Endothelial cell of umbilical vein (primary cell): ENCODE measurements at regions not wholly inside any gene's neighbourhood (a gene's known extent, or its start where the extent isn't known, plus 50 kb on each side); places are given as distances from the start of the nearest gene placed in this dataset.

Experiments used
- EZH2 ChIP-seq: IDR thresholded peaks from 2 replicates; pipeline ENCODE4 v1.6.1; 2012; ENCODE audit warnings: borderline replicate concordance, low read depth, mild to moderate bottlenecking, moderate library complexity, low read length, inconsistent platforms; ENCODE audit not compliant: severe bottlenecking
- FOS ChIP-seq: IDR thresholded peaks from 2 replicates; pipeline ENCODE4 v1.6.1; 2011; ENCODE audit warnings: mild to moderate bottlenecking, low read length, moderate library complexity, borderline replicate concordance; ENCODE audit not compliant: insufficient read depth
- GATA2 ChIP-seq: IDR thresholded peaks from 2 replicates; pipeline ENCODE4 v1.7.0; 2011; ENCODE audit warnings: low read depth, mild to moderate bottlenecking, moderate library complexity, mixed read lengths, low read length; ENCODE audit not compliant: insufficient read length, insufficient read depth
- JUN ChIP-seq: IDR thresholded peaks from 2 replicates; pipeline ENCODE4 v1.6.1; 2011; ENCODE audit warnings: borderline replicate concordance, low read depth; ENCODE audit not compliant: insufficient read length, insufficient read depth
- MYC ChIP-seq: IDR thresholded peaks from one replicate; pipeline ENCODE4 v1.6.1; 2011; ENCODE audit warnings: mild to moderate bottlenecking, low read depth, low read length
- POLR2A ChIP-seq: IDR thresholded peaks from 2 replicates; pipeline ENCODE4 v1.6.1; 2012; ENCODE audit warnings: low read depth, mild to moderate bottlenecking, control low read depth, low read length
- POLR2AphosphoS5 ChIP-seq: IDR thresholded peaks from 2 replicates; pipeline ENCODE4 v1.6.1; 2012; ENCODE audit warnings: low read depth, mild to moderate bottlenecking, control low read depth, low read length, moderate library complexity; ENCODE audit not compliant: insufficient read depth
- TF ChIP-seq, protein P1 (sequence below), 2 donors: IDR thresholded peaks; 1 replicate in 1 of 2; 2 replicates in 1 of 2; pipeline ENCODE4 v1.5.1; 2011; ENCODE audit warnings: low read length in 2 of 2, mild to moderate bottlenecking in 2 of 2, moderate library complexity in 2 of 2, control low read depth in 1 of 2, inconsistent platforms in 1 of 2, low read depth in 1 of 2; ENCODE audit not compliant: insufficient read depth in 1 of 2; ENCODE audit errors: extremely low read depth in 1 of 2
- TF ChIP-seq, protein P2 (sequence below): IDR thresholded peaks from 2 replicates; pipeline ENCODE4 v1.6.1; 2011; ENCODE audit not compliant: insufficient read depth, insufficient read length

DNA sequence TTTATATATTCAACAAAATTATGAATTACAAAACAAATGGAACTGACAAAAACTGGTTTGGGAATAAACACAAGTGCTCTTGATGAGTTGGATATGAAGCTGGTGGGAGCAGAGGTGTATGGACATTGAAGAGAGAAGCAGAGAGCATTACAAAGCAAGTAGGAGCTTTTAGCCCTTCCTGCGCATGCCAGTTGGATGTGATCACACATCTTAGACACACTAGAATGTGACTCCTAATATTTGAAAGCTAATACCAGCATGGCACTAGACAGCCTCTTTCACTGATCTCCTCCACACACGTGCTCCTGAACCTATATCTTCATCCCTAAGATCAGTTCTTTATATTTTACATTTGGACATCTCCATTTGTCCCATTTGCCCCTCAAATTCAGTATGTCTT is 298.1 kb downstream of the MTX2 start:
- TF ChIP-seq EZH2: no peak
- TF ChIP-seq POLR2A: no peak
- TF ChIP-seq, protein P1, sequence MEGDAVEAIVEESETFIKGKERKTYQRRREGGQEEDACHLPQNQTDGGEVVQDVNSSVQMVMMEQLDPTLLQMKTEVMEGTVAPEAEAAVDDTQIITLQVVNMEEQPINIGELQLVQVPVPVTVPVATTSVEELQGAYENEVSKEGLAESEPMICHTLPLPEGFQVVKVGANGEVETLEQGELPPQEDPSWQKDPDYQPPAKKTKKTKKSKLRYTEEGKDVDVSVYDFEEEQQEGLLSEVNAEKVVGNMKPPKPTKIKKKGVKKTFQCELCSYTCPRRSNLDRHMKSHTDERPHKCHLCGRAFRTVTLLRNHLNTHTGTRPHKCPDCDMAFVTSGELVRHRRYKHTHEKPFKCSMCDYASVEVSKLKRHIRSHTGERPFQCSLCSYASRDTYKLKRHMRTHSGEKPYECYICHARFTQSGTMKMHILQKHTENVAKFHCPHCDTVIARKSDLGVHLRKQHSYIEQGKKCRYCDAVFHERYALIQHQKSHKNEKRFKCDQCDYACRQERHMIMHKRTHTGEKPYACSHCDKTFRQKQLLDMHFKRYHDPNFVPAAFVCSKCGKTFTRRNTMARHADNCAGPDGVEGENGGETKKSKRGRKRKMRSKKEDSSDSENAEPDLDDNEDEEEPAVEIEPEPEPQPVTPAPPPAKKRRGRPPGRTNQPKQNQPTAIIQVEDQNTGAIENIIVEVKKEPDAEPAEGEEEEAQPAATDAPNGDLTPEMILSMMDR (IDR thresholded peaks at IDR 0.05; ENCODE audit: extremely low read depth in 1 of 2, insufficient read depth in 1 of 2, low read depth in 1 of 2, low read length in 2 of 2): no peak
- TF ChIP-seq POLR2AphosphoS5: no peak
- no peak for TF ChIP-seq JUN
- TF ChIP-seq, protein P2, sequence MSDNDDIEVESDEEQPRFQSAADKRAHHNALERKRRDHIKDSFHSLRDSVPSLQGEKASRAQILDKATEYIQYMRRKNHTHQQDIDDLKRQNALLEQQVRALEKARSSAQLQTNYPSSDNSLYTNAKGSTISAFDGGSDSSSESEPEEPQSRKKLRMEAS: no peak
- no peak for TF ChIP-seq FOS
- no peak for TF ChIP-seq MYC
- no peak for TF ChIP-seq GATA2
